CD4-positive, alpha-beta T cell (primary cell): ENCODE measurements at regions not wholly inside any gene's neighbourhood (a gene's known extent, or its start where the extent isn't known, plus 50 kb on each side); places are given as distances from the start of the nearest gene placed in this dataset.

Experiments
- ATAC-seq: fragments of 200-7000 bp; cut with Tn5 transposase; one replicate; pipeline ENCODE4 v1.10.0; 2022; ENCODE audit warnings: mild to moderate bottlenecking; ENCODE audit not compliant: poor library complexity
- CTCF ChIA-PET: fragments of 350-600 bp; sonication (Branson Sonifier 250); formaldehyde crosslinking; loops from one replicate; lab custom pipeline; 2021; ENCODE audit warnings: antibody characterized with exemption, inconsistent platforms; lab: Charles Lee
- POLR2A ChIA-PET: fragments of 350-600 bp; sonication (Branson Sonifier 250); formaldehyde crosslinking; loops from one replicate; lab custom pipeline; 2021; ENCODE audit warnings: antibody characterized with exemption, inconsistent platforms; lab: Charles Lee
- DNase-seq, 14 experiments: peaks; one replicate each; pipeline ENCODE4 v3.0.0-alpha.2; 2013 to 2020; ENCODE audit warnings: mixed read lengths in 2 of 14
- H3K27ac ChIP-seq, 2 donors: one replicate each; pipeline versions ENCODE4 v1.5.1 to v1.7.0; 2013; ENCODE audit warnings: low read length in 2 of 2, low read depth in 1 of 2, mild to moderate bottlenecking in 1 of 2
- H3K27me3 ChIP-seq, 2 experiments: 1 replicate in 1 of 2; 2 replicates in 1 of 2; pipeline versions ENCODE4 v1.6.1 to v1.7.0; 2013; ENCODE audit warnings: low read length in 2 of 2, control low read depth in 1 of 2, mild to moderate bottlenecking in 1 of 2, moderate library complexity in 1 of 2; ENCODE audit not compliant: insufficient read depth in 2 of 2, control insufficient read depth in 1 of 2
- H3K36me3 ChIP-seq: one replicate; pipeline ENCODE4 v1.6.1; 2013; ENCODE audit warnings: low read length, control low read depth; ENCODE audit not compliant: insufficient read depth
- H3K4me1 ChIP-seq: one replicate; pipeline ENCODE4 v1.6.1; 2013; ENCODE audit warnings: low read length, control low read depth; ENCODE audit not compliant: insufficient read depth
- H3K4me3 ChIP-seq: one replicate; pipeline ENCODE4 v1.5.1; 2013; ENCODE audit warnings: mild to moderate bottlenecking, low read length, moderate library complexity
- H3K9me3 ChIP-seq, 2 experiments: 1 replicate in 1 of 2; 2 replicates in 1 of 2; pipeline versions ENCODE4 v1.6.1 to v1.7.0; 2013; ENCODE audit warnings: low read length in 2 of 2, mild to moderate bottlenecking in 2 of 2, control low read depth in 1 of 2, moderate library complexity in 1 of 2; ENCODE audit not compliant: control insufficient read depth in 1 of 2, insufficient read depth in 1 of 2
- H3K27ac Mint-ChIP-seq: one replicate; pipeline ENCODE4 v1.8.0; 2020; ENCODE audit warnings: mixed read lengths
- H3K27me3 Mint-ChIP-seq: one replicate; pipeline ENCODE4 v1.8.0; 2021; ENCODE audit warnings: mixed read lengths
- H3K36me3 Mint-ChIP-seq: one replicate; pipeline ENCODE4 v1.8.0; 2021; ENCODE audit warnings: low read depth, mixed read lengths
- H3K4me1 Mint-ChIP-seq: one replicate; pipeline ENCODE4 v1.8.0; 2021; ENCODE audit warnings: low read depth, mixed read lengths
- H3K4me3 Mint-ChIP-seq: one replicate; pipeline ENCODE4 v1.8.0; 2020; ENCODE audit warnings: mild to moderate bottlenecking, mixed read lengths
- H3K9me3 Mint-ChIP-seq: one replicate; pipeline ENCODE4 v1.8.0; 2020; ENCODE audit warnings: mixed read lengths
- intact Hi-C, 2 experiments: fragments of 100-400 bp; cut with DNase I in 1 of 2; cut with micrococcal nuclease in 1 of 2; formaldehyde crosslinking; loops; one replicate each; pipeline versions ENCODE4 v1.15.1 to v1.9.0; 2023 to 2025; cut with DNase I, micrococcal nuclease
- TF ChIP-seq, protein P1 (sequence below): fragments of 200-600 bp; IDR thresholded peaks from one replicate; pipeline ENCODE4 v1.8.0; 2022; ENCODE audit warnings: antibody characterized with exemption, mild to moderate bottlenecking

GRCh38 chr5:6868575-6869215 is 155.5 kb downstream of the TENT4A start:
- Mint-ChIP-seq H3K27me3 (no peaks in the 10 kb centered on the region), H3K9me3 (no peaks in the 10 kb centered on the region), H3K36me3 (no peaks in the 10 kb centered on the region), H3K4me1 (no peaks in the 10 kb centered on the region), H3K4me3 (no peak overlapping the region), H3K27ac (no peak overlapping the region)
- POLR2A ChIA-PET = no interaction called here
- no peak for DNase-seq
- Histone ChIP-seq H3K4me3 (no peak overlapping the region), H3K27me3 (no peaks in the 10 kb centered on the region), H3K9me3 (no peaks in the 10 kb centered on the region), H3K27ac (no peak overlapping the region), H3K4me1 (no peaks in the 10 kb centered on the region), H3K36me3 (no peaks in the 10 kb centered on the region)
- ATAC-seq = no peak
- CTCF ChIA-PET = no interaction called here
- TF ChIP-seq, protein P1, sequence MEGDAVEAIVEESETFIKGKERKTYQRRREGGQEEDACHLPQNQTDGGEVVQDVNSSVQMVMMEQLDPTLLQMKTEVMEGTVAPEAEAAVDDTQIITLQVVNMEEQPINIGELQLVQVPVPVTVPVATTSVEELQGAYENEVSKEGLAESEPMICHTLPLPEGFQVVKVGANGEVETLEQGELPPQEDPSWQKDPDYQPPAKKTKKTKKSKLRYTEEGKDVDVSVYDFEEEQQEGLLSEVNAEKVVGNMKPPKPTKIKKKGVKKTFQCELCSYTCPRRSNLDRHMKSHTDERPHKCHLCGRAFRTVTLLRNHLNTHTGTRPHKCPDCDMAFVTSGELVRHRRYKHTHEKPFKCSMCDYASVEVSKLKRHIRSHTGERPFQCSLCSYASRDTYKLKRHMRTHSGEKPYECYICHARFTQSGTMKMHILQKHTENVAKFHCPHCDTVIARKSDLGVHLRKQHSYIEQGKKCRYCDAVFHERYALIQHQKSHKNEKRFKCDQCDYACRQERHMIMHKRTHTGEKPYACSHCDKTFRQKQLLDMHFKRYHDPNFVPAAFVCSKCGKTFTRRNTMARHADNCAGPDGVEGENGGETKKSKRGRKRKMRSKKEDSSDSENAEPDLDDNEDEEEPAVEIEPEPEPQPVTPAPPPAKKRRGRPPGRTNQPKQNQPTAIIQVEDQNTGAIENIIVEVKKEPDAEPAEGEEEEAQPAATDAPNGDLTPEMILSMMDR = no peak
- intact Hi-C loops = no loop called here

DNA sequence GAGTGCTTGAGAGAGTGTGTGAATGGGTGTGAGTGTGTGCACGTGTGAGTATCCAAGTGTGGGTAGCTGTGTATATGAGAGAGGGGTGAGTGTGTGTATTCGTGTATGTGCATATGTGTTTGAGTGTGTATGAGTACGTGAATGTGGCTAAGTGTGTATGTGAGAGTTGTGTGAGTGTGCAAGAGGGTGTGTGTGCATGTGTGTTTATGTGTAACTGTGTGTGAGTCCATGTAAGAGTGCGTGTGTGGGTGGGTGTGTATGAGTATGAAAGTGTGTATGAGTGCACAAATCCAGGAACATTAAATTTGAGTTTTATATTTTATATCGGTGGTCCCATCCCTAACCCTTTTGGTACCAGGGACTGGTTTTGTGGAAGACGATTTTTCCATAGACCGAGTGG is 156.4 kb downstream of the TENT4A start:
- no peaks in the 10 kb centered on the region for H3K36me3 ChIP-seq
- ChIA-PET POLR2A (no interaction called here), CTCF (no interaction called here)
- H3K27ac ChIP-seq = no peak overlapping the region
- H3K9me3 ChIP-seq = no peaks in the 10 kb centered on the region
- Mint-ChIP-seq H3K27ac (no peak overlapping the region), H3K36me3 (no peaks in the 10 kb centered on the region), H3K27me3 (no peaks in the 10 kb centered on the region), H3K4me3 (no peak overlapping the region), H3K9me3 (no peaks in the 10 kb centered on the region), H3K4me1 (no peaks in the 10 kb centered on the region)
- intact Hi-C loops = no loop called here
- TF ChIP-seq, protein P1 = no peak
- DNase-seq (no peak), ATAC-seq (no peak)
- no peak overlapping the region for H3K4me3 ChIP-seq
- H3K4me1 ChIP-seq = no peaks in the 10 kb centered on the region
- H3K27me3 ChIP-seq = no peaks in the 10 kb centered on the region

GRCh38 chr5:6872441-6873160 is 159.4 kb downstream of the TENT4A start:
- DNase-seq (no peak), ATAC-seq (no peak)
- no peaks in the 10 kb centered on the region for H3K36me3 ChIP-seq
- H3K4me1 ChIP-seq = no peaks in the 10 kb centered on the region
- ChIA-PET POLR2A (no interaction called here), CTCF (no interaction called here)
- H3K27me3 ChIP-seq = no peaks in the 10 kb centered on the region
- H3K9me3 ChIP-seq = no peaks in the 10 kb centered on the region
- Mint-ChIP-seq H3K4me3 (no peak overlapping the region), H3K4me1 (no peaks in the 10 kb centered on the region), H3K27me3 (no peaks in the 10 kb centered on the region), H3K27ac (no peak overlapping the region), H3K36me3 (no peaks in the 10 kb centered on the region), H3K9me3 (no peaks in the 10 kb centered on the region)
- no peak overlapping the region for H3K27ac ChIP-seq
- intact Hi-C loops = no loop called here
- H3K4me3 ChIP-seq = no peak overlapping the region
- TF ChIP-seq, protein P1 = no peak
